ENCODE measurements at regions not wholly inside any gene's neighbourhood (a gene's known extent, or its start where the extent isn't known, plus 50 kb on each side); places are given as distances from the start of the nearest gene placed in this dataset.

GRCh38 chr7:118478236-118478635, 253.7 kb downstream of the ANKRD7 start:
- TF ChIP-seq CTCF (IDR thresholded peaks at IDR 0.05; ENCODE audit: poor library complexity, severe bottlenecking) (no peak), EZH2 (IDR thresholded peaks at IDR 0.05; ENCODE audit: borderline replicate concordance, insufficient read depth, low read length, poor library complexity, severe bottlenecking) (no peak), POLR2AphosphoS5 (IDR thresholded peaks at IDR 0.05) (no peak), MXI1 (conservative IDR thresholded peaks at IDR 0.05; ENCODE audit: poor library complexity, severe bottlenecking) (no peak), EP300 (conservative IDR thresholded peaks at IDR 0.05; ENCODE audit: poor library complexity, severe bottlenecking) (no peak), SMC3 (conservative IDR thresholded peaks at IDR 0.05; ENCODE audit: poor library complexity) (no peak)

Data from neural cell (in vitro differentiated cells).